ENCODE measurements at regions not wholly inside any gene's neighbourhood (a gene's known extent, or its start where the extent isn't known, plus 50 kb on each side); places are given as distances from the start of the nearest gene placed in this dataset.

DNA sequence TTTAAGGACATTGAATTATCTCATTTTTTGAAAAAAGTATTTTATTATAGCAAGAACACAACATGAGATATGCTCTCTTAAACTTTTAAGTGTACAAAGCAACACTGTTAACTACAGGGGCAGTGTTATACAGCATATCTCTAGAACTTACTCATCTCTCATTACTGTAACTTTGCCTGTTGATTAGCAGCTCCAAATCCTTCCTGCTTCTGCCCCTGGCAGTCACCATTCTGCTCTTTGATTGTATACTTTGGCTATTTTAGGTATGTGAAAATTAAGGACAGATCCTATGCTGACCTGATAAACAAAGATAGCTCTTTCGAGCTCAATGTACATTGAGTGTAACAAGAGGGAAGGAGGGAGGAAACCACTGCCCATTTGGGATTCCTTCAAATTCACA lies 1349.8 kb upstream of the GJE1 start:
- no peak for FAIRE-seq
- Histone ChIP-seq H3K36me3 (ENCODE audit: control insufficient read depth, insufficient read depth, low read length) (no peaks in the 10 kb centered on the region), H3K27me3 (ENCODE audit: control insufficient read depth, insufficient read depth, low read length) (no peaks in the 10 kb centered on the region), H3K4me3 (ENCODE audit: low read depth, low read length) (no peak overlapping the region)
- TF ChIP-seq, protein P1, sequence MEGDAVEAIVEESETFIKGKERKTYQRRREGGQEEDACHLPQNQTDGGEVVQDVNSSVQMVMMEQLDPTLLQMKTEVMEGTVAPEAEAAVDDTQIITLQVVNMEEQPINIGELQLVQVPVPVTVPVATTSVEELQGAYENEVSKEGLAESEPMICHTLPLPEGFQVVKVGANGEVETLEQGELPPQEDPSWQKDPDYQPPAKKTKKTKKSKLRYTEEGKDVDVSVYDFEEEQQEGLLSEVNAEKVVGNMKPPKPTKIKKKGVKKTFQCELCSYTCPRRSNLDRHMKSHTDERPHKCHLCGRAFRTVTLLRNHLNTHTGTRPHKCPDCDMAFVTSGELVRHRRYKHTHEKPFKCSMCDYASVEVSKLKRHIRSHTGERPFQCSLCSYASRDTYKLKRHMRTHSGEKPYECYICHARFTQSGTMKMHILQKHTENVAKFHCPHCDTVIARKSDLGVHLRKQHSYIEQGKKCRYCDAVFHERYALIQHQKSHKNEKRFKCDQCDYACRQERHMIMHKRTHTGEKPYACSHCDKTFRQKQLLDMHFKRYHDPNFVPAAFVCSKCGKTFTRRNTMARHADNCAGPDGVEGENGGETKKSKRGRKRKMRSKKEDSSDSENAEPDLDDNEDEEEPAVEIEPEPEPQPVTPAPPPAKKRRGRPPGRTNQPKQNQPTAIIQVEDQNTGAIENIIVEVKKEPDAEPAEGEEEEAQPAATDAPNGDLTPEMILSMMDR (IDR thresholded peaks at IDR 0.05; ENCODE audit: insufficient read depth, low read length, severe bottlenecking): no peak
- DNase-seq (ENCODE audit: low read depth): peak; percentile 41

DNA sequence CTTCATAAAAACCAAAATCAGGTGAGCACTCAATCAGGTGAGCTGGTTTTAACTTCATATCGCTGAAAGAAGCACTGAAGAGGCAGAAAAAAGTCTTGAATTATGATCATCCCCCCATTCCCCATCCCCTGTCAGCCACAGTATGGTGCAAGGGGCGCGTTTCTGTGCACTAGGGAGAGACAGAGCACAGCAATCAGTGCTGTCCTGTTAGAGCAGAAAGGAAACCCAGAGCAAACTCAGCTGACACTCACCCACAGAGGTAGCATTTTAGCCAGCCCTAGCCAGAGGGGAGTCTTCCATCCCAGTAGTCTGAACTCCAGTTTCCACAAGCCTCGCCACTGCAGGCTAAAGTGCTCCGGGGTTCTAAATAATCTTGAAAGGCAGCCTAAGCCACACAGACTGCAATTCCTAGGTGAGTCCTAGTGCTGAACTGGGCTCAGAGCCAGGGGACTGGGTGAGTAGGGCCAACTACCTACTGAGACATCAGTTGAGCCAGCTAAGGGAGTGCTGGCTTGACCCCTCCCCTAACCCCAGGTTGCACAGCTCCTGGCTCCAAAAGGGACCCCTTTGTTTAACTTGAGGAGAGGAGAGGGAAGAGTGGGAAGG lies 1352.6 kb upstream of the GJE1 start:
- H3K36me3 ChIP-seq (ENCODE audit: control insufficient read depth, insufficient read depth, low read length): no peaks in the 10 kb centered on the region
- H3K4me3 ChIP-seq (ENCODE audit: low read depth, low read length): no peak overlapping the region
- DNase-seq (ENCODE audit: low read depth) (peak; percentile 76), FAIRE-seq (no peak)
- TF ChIP-seq, protein P1 (IDR thresholded peaks at IDR 0.05; ENCODE audit: insufficient read depth, low read length, severe bottlenecking): no peak
- no peaks in the 10 kb centered on the region for H3K27me3 ChIP-seq (ENCODE audit: control insufficient read depth, insufficient read depth, low read length)

DNA sequence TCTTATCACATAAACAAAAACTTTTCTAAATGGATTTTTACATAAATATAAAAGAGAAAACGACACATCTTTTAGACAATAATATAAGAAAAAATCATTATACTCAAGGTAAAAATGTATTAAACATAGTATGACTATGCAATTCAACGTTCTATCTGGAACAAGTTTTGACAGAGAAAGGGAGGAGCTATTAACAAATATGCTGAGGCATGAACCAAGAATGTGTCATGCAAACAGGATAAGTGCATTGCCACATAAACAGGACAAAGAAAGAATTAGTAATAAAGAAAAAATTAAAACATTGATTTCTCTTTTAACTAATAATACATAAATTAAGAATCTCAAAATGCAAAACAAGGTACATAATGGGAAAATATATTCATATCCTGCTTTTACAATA lies 1353.4 kb upstream of the GJE1 start:
- TF ChIP-seq, protein P1 (IDR thresholded peaks at IDR 0.05; ENCODE audit: insufficient read depth, low read length, severe bottlenecking): no peak
- peak; percentile 96 for DNase-seq (ENCODE audit: low read depth)
- no peaks in the 10 kb centered on the region for H3K36me3 ChIP-seq (ENCODE audit: control insufficient read depth, insufficient read depth, low read length)
- H3K4me3 ChIP-seq (ENCODE audit: low read depth, low read length): no peak overlapping the region
- H3K27me3 ChIP-seq (ENCODE audit: control insufficient read depth, insufficient read depth, low read length): no peaks in the 10 kb centered on the region
- no peak for FAIRE-seq

DNA sequence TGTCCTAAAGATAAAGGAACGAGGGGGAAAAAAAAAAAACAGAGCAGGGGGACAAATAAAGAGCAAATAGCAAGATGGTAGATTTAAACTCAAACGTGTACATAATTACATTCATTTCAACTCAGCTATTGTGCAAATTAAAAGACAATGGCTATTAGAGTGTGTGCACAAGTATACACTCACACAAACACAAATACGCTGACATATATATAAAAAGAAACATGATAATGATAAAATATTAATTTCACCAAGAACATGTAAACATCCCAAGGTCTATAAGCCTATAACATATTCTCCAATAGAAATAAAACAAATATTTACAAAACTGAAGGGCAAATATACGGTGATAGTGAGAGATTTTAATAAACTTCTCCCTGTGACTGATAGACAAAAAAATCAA lies 1354.9 kb upstream of the GJE1 start:
- no peak for FAIRE-seq

DNA sequence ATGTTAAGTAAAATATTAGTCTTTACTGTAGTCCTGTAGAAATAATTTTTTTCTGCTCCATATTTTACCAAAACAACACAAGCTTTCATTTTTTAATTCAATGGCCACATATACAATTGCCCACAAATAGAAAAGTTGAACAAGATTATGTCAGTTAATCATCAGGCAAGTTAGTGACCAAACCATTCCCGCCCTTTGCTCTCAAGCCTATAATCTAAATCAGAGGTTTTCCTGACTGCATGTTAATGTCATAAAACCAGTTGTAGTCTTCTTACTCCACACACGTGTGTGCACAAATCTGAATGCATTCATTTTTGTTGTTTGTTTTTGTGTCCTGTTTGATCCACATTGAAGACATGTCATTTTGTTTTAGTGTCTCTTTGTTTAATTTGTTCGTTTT lies 1357.7 kb upstream of the GJE1 start:
- no peak for FAIRE-seq

More for the DNA sequence above, 1354.9 kb upstream of the GJE1 start:
- TF ChIP-seq, protein P1 (IDR thresholded peaks at IDR 0.05; ENCODE audit: insufficient read depth, low read length, severe bottlenecking): no peak
- DNase-seq (ENCODE audit: low read depth): no peak
- Histone ChIP-seq H3K27me3 (ENCODE audit: control insufficient read depth, insufficient read depth, low read length) (no peaks in the 10 kb centered on the region), H3K4me3 (ENCODE audit: low read depth, low read length) (no peak overlapping the region), H3K36me3 (ENCODE audit: control insufficient read depth, insufficient read depth, low read length) (no peaks in the 10 kb centered on the region)

More for the DNA sequence above, 1357.7 kb upstream of the GJE1 start:
- Histone ChIP-seq H3K36me3 (ENCODE audit: control insufficient read depth, insufficient read depth, low read length) (no peaks in the 10 kb centered on the region), H3K27me3 (ENCODE audit: control insufficient read depth, insufficient read depth, low read length) (no peaks in the 10 kb centered on the region), H3K4me3 (ENCODE audit: low read depth, low read length) (no peak overlapping the region)
- TF ChIP-seq, protein P1 (IDR thresholded peaks at IDR 0.05; ENCODE audit: insufficient read depth, low read length, severe bottlenecking): no peak
- DNase-seq (ENCODE audit: low read depth): no peak

All from bronchial epithelial cell (primary cell).